Endodermal cell (in vitro differentiated cells): ENCODE measurements at regions not wholly inside any gene's neighbourhood (a gene's known extent, or its start where the extent isn't known, plus 50 kb on each side); places are given as distances from the start of the nearest gene placed in this dataset.

Experiments used
- DNase-seq: peaks from one replicate; pipeline ENCODE4 v3.0.0-alpha.2; 2017
- H3K27ac ChIP-seq: 2 replicates; pipeline ENCODE4 v1.5.1; 2013; ENCODE audit warnings: mild to moderate bottlenecking, low read depth, low read length, moderate library complexity
- H3K27me3 ChIP-seq: 2 replicates; pipeline ENCODE4 v1.6.1; 2013; ENCODE audit warnings: mild to moderate bottlenecking, low read length, moderate library complexity; ENCODE audit not compliant: insufficient read depth, control insufficient read depth, poor library complexity, severe bottlenecking
- H3K36me3 ChIP-seq: 2 replicates; pipeline ENCODE4 v1.7.0; 2013; ENCODE audit warnings: mild to moderate bottlenecking, low read length, moderate library complexity; ENCODE audit not compliant: control insufficient read depth, insufficient read depth
- H3K4me1 ChIP-seq: one replicate; pipeline ENCODE4 v1.7.0; 2013; ENCODE audit warnings: low read length; ENCODE audit not compliant: control insufficient read depth, insufficient read depth
- H3K4me3 ChIP-seq: 2 replicates; pipeline ENCODE4 v1.5.1; 2013; ENCODE audit warnings: mild to moderate bottlenecking, low read length, moderate library complexity
- H3K9ac ChIP-seq: 2 replicates; pipeline ENCODE4 v1.6.1; 2013; ENCODE audit warnings: mild to moderate bottlenecking, low read length, moderate library complexity; ENCODE audit not compliant: poor library complexity, severe bottlenecking; ENCODE audit errors: extremely low read depth
- H3K9me3 ChIP-seq: 2 replicates; pipeline ENCODE4 v1.6.1; 2013; ENCODE audit warnings: mild to moderate bottlenecking, low read length, moderate library complexity; ENCODE audit not compliant: control insufficient read depth
- H3K27ac Mint-ChIP-seq: 2 replicates; pipeline ENCODE4 v1.8.0; 2020; ENCODE audit warnings: mixed read lengths
- H3K27me3 Mint-ChIP-seq: 2 replicates; pipeline ENCODE4 v1.8.0; 2021; ENCODE audit warnings: mild to moderate bottlenecking, mixed read lengths; ENCODE audit not compliant: insufficient read depth
- H3K36me3 Mint-ChIP-seq: 2 replicates; pipeline ENCODE4 v1.8.0; 2020; ENCODE audit warnings: low read depth, mixed read lengths
- H3K4me1 Mint-ChIP-seq: 2 replicates; pipeline ENCODE4 v1.8.0; 2020; ENCODE audit warnings: mixed read lengths
- H3K4me3 Mint-ChIP-seq: 2 replicates; pipeline ENCODE4 v1.8.0; 2020; ENCODE audit warnings: mild to moderate bottlenecking, moderate library complexity, mixed read lengths
- H3K9me3 Mint-ChIP-seq: 2 replicates; pipeline ENCODE4 v1.8.0; 2020; ENCODE audit warnings: mild to moderate bottlenecking, mixed read lengths
- CTCF ChIP-seq: fragments of 200-600 bp; sonication (generic); conservative IDR thresholded peaks from 2 replicates; pipeline ENCODE4 v1.5.0; 2021; ENCODE audit warnings: antibody characterized with exemption, mild to moderate bottlenecking
- WGBS, 2 experiments: methylation state at CpG; one replicate each; pipeline versions ENCODE4 v1.1.5 to v1.1.7; 2013; ENCODE audit warnings: missing lambda C conversion rate in 2 of 2, mixed read lengths in 1 of 2; ENCODE audit not compliant: insufficient coverage in 1 of 2, insufficient read length in 1 of 2; 5-methylcytosine and 5-hydroxymethylcytosine counted together

DNA sequence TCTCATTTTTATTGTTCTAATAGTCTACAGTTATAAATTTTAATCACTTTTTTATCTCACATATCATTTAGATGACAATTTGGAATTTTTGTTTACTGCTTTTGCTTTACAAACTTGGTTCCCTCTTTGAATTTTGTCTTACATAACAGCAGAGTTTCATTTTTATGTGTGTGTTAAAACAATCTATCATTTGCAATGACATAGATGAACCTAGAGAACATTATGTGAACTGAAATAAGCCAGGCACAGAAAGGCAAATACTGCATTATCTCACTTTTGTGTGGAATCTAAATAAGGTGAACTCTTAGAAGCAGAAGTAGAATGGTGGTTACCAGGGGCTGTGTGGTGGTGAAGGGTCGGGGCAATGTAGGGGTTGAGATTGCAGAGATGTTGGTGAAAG lies 170.7 kb downstream of the GASK1B start:
- Mint-ChIP-seq H3K27me3 (no peaks in the 10 kb centered on the region), H3K27ac (no peak overlapping the region), H3K4me1 (peaks cover 26% of the 10 kb centered on the region), H3K36me3 (no peaks in the 10 kb centered on the region), H3K4me3 (no peak overlapping the region), H3K9me3 (no peaks in the 10 kb centered on the region)
- H3K4me3 ChIP-seq: no peak overlapping the region
- H3K27ac ChIP-seq: no peak overlapping the region
- H3K4me1 ChIP-seq: peaks cover 20% of the 10 kb centered on the region
- H3K36me3 ChIP-seq: no peaks in the 10 kb centered on the region
- 92 to 100% methylated on average over 1 of the region's 1 CpG for WGBS, 2 experiments
- no peaks in the 10 kb centered on the region for H3K27me3 ChIP-seq
- DNase-seq: no peak
- H3K9ac ChIP-seq: no peak overlapping the region
- no peak for TF ChIP-seq CTCF
- H3K9me3 ChIP-seq: no peaks in the 10 kb centered on the region

- no peaks in the 10 kb centered on the region for H3K9me3 Mint-ChIP-seq
- Histone ChIP-seq H3K27me3 (no peaks in the 10 kb centered on the region), H3K4me3 (no peak overlapping the region), H3K4me1 (peaks cover 23% of the 10 kb centered on the region), H3K9me3 (no peaks in the 10 kb centered on the region), H3K36me3 (no peaks in the 10 kb centered on the region), H3K9ac (no peak overlapping the region), H3K27ac (no peak overlapping the region)
- H3K36me3 Mint-ChIP-seq: no peaks in the 10 kb centered on the region
- 67 to 98% methylated on average over 1 of the region's 2 CpGs for WGBS, 2 experiments
- no peak for TF ChIP-seq CTCF
- H3K4me3 Mint-ChIP-seq: no peak overlapping the region
- H3K27me3 Mint-ChIP-seq: no peaks in the 10 kb centered on the region
- peak overlapping the region; percentile 11 for H3K27ac Mint-ChIP-seq
- DNase-seq: no peak
- H3K4me1 Mint-ChIP-seq: peaks cover 28% of the 10 kb centered on the region
These were observed 171.1 kb downstream of the GASK1B start for GRCh38 chr4:158001756-158002155.

DNA sequence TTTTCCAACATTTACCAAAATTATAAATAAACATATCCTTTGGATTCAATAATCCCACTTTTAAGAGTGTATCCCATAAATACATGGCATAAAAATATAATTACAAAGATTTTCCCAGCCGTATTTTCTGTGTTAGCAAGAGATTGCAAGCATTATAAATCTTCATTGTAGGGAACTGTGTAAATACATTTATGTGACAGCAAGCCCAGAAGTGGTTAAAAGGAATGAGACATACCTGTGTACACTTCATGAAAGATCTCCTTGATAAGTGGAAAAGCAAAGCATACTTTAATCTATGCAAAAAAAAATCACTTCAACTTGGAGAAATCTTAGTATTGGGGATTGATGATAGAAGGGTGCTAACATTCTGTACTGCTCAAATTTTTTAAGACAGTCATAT lies 173.1 kb downstream of the GASK1B start:
- no peaks in the 10 kb centered on the region for H3K9me3 ChIP-seq
- peaks cover 22% of the 10 kb centered on the region for H3K4me1 ChIP-seq
- H3K36me3 ChIP-seq: no peaks in the 10 kb centered on the region
- DNase-seq: no peak
- peaks cover 40% of the 10 kb centered on the region for H3K4me1 Mint-ChIP-seq
- H3K27me3 ChIP-seq: no peaks in the 10 kb centered on the region
- no peaks in the 10 kb centered on the region for H3K27me3 Mint-ChIP-seq
- H3K4me3 ChIP-seq: no peak overlapping the region
- no peak overlapping the region for H3K27ac ChIP-seq
- 88 to 100% methylated on average over 1 of the region's 1 CpG for WGBS, 2 experiments
- H3K36me3 Mint-ChIP-seq: no peaks in the 10 kb centered on the region
- no peak overlapping the region for H3K27ac Mint-ChIP-seq
- H3K9me3 Mint-ChIP-seq: no peaks in the 10 kb centered on the region
- TF ChIP-seq CTCF: no peak
- no peak overlapping the region for H3K9ac ChIP-seq
- H3K4me3 Mint-ChIP-seq: no peak overlapping the region
